ENCODE measurements at regions not wholly inside any gene's neighbourhood (a gene's known extent, or its start where the extent isn't known, plus 50 kb on each side); places are given as distances from the start of the nearest gene placed in this dataset.

- Histone ChIP-seq H3K36me3 (ENCODE audit: control insufficient read depth, insufficient read depth, low read length) (no peaks in the 10 kb centered on the region), H3K4me1 (no peaks in the 10 kb centered on the region), H3K9me3 (no peaks in the 10 kb centered on the region), H3K4me3 (ENCODE audit: low read depth, low read length) (no peak overlapping the region), H3K27me3 (replicated peaks; ENCODE audit: control insufficient read depth, insufficient read depth, low read length) (no peaks in the 10 kb centered on the region)
- H3K36me3 Mint-ChIP-seq (ENCODE audit: insufficient read depth, unreplicated experiment) = no peaks in the 10 kb centered on the region
- H3K27me3 Mint-ChIP-seq (ENCODE audit: insufficient read depth, unreplicated experiment) = no peaks in the 10 kb centered on the region
- no peak overlapping the region for H3K27ac Mint-ChIP-seq (ENCODE audit: unreplicated experiment)
- no TSS peak for BruUV-seq (replicated peaks)
- POLR2A ChIA-PET = no interaction called here
- no peak for DNase-seq
- intact Hi-C loops (cut with micrococcal nuclease; ENCODE audit: unreplicated experiment) = no loop called here
- H3K4me3 Mint-ChIP-seq (ENCODE audit: unreplicated experiment) = no peak overlapping the region
- CTCF ChIA-PET = no interaction called here
- peaks cover 10% of the 10 kb centered on the region for H3K9me3 Mint-ChIP-seq (ENCODE audit: unreplicated experiment)
- H3K4me1 Mint-ChIP-seq (ENCODE audit: low read depth, unreplicated experiment) = no peaks in the 10 kb centered on the region
- no peak for TF ChIP-seq CTCF (IDR thresholded peaks at IDR 0.05; ENCODE audit: insufficient read depth in 1 of 2, low read depth in 1 of 2, low read length in 1 of 2, severe bottlenecking in 1 of 2, unreplicated experiment in 1 of 2)
These were observed 347.1 kb downstream of the GUCY2F start for GRCh38 chrX:109134777-109135176.

- H3K9me3 ChIP-seq = no peaks in the 10 kb centered on the region
- no peak for TF ChIP-seq CTCF (IDR thresholded peaks at IDR 0.05; ENCODE audit: insufficient read depth in 1 of 2, low read depth in 1 of 2, low read length in 1 of 2, severe bottlenecking in 1 of 2, unreplicated experiment in 1 of 2)
- no peak overlapping the region for H3K4me3 Mint-ChIP-seq (ENCODE audit: unreplicated experiment)
- ChIA-PET POLR2A (no interaction called here), CTCF (no interaction called here)
- H3K4me1 Mint-ChIP-seq (ENCODE audit: low read depth, unreplicated experiment) = no peaks in the 10 kb centered on the region
- no peaks in the 10 kb centered on the region for H3K36me3 Mint-ChIP-seq (ENCODE audit: insufficient read depth, unreplicated experiment)
- H3K27me3 Mint-ChIP-seq (ENCODE audit: insufficient read depth, unreplicated experiment) = no peaks in the 10 kb centered on the region
- H3K9me3 Mint-ChIP-seq (ENCODE audit: unreplicated experiment) = no peaks in the 10 kb centered on the region
- BruUV-seq (replicated peaks) = no TSS peak
- H3K27me3 ChIP-seq (replicated peaks; ENCODE audit: control insufficient read depth, insufficient read depth, low read length) = no peaks in the 10 kb centered on the region
- intact Hi-C loops (cut with micrococcal nuclease; ENCODE audit: unreplicated experiment) = no loop called here
- H3K4me1 ChIP-seq = no peaks in the 10 kb centered on the region
- H3K36me3 ChIP-seq (ENCODE audit: control insufficient read depth, insufficient read depth, low read length) = no peaks in the 10 kb centered on the region
- no peak for DNase-seq
- H3K4me3 ChIP-seq (ENCODE audit: low read depth, low read length) = no peak overlapping the region
- no peak overlapping the region for H3K27ac Mint-ChIP-seq (ENCODE audit: unreplicated experiment)
These were observed 356.6 kb downstream of the GUCY2F start for GRCh38 chrX:109125304-109125703.

- H3K4me3 ChIP-seq (ENCODE audit: low read depth, low read length) = no peak overlapping the region
- no peak for TF ChIP-seq CTCF (IDR thresholded peaks at IDR 0.05; ENCODE audit: insufficient read depth in 1 of 2, low read depth in 1 of 2, low read length in 1 of 2, severe bottlenecking in 1 of 2, unreplicated experiment in 1 of 2)
- intact Hi-C loops (cut with micrococcal nuclease; ENCODE audit: unreplicated experiment) = no loop called here
- H3K36me3 ChIP-seq (ENCODE audit: control insufficient read depth, insufficient read depth, low read length) = no peaks in the 10 kb centered on the region
- no TSS peak for BruUV-seq (replicated peaks)
- ChIA-PET CTCF (no interaction called here), POLR2A (no interaction called here)
- Mint-ChIP-seq H3K4me3 (ENCODE audit: unreplicated experiment) (no peak overlapping the region), H3K36me3 (ENCODE audit: insufficient read depth, unreplicated experiment) (no peaks in the 10 kb centered on the region), H3K9me3 (ENCODE audit: unreplicated experiment) (no peaks in the 10 kb centered on the region), H3K27me3 (ENCODE audit: insufficient read depth, unreplicated experiment) (no peaks in the 10 kb centered on the region), H3K27ac (ENCODE audit: unreplicated experiment) (no peak overlapping the region), H3K4me1 (ENCODE audit: low read depth, unreplicated experiment) (no peaks in the 10 kb centered on the region)
- H3K27me3 ChIP-seq (replicated peaks; ENCODE audit: control insufficient read depth, insufficient read depth, low read length) = no peaks in the 10 kb centered on the region
- H3K4me1 ChIP-seq = no peaks in the 10 kb centered on the region
- no peaks in the 10 kb centered on the region for H3K9me3 ChIP-seq
- DNase-seq = no peak
These were observed 353.0 kb upstream of the IRS4 start for GRCh38 chrX:109089359-109089758.

Measured in Caco-2 (cell line).